IgD-negative memory B cell (primary cell): ENCODE measurements at regions not wholly inside any gene's neighbourhood (a gene's known extent, or its start where the extent isn't known, plus 50 kb on each side); places are given as distances from the start of the nearest gene placed in this dataset.
A peak's percentile ranks its signal among the peaks of the same experiment; 100 is the strongest.

Source experiments
- H3K27ac Mint-ChIP-seq, 3 donors: one replicate each; pipeline ENCODE4 v1.8.0; 2020 to 2022; ENCODE audit warnings: mild to moderate bottlenecking in 3 of 3, mixed read lengths in 3 of 3, moderate library complexity in 1 of 3
- H3K27me3 Mint-ChIP-seq: one replicate; pipeline ENCODE4 v1.8.0; 2021; ENCODE audit warnings: mixed read lengths
- H3K36me3 Mint-ChIP-seq: one replicate; pipeline ENCODE4 v1.8.0; 2020; ENCODE audit warnings: mild to moderate bottlenecking, mixed read lengths
- H3K4me1 Mint-ChIP-seq, 3 donors: one replicate each; pipeline ENCODE4 v1.8.0; 2020 to 2022; ENCODE audit warnings: mixed read lengths in 3 of 3, mild to moderate bottlenecking in 1 of 3
- H3K4me3 Mint-ChIP-seq, 4 donors: one replicate each; pipeline ENCODE4 v1.8.0; 2020 to 2022; ENCODE audit warnings: mild to moderate bottlenecking in 4 of 4, mixed read lengths in 4 of 4, moderate library complexity in 3 of 4
- H3K9me3 Mint-ChIP-seq, 3 donors: one replicate each; pipeline ENCODE4 v1.8.0; 2020 to 2021; ENCODE audit warnings: mixed read lengths in 3 of 3, mild to moderate bottlenecking in 1 of 3

DNA sequence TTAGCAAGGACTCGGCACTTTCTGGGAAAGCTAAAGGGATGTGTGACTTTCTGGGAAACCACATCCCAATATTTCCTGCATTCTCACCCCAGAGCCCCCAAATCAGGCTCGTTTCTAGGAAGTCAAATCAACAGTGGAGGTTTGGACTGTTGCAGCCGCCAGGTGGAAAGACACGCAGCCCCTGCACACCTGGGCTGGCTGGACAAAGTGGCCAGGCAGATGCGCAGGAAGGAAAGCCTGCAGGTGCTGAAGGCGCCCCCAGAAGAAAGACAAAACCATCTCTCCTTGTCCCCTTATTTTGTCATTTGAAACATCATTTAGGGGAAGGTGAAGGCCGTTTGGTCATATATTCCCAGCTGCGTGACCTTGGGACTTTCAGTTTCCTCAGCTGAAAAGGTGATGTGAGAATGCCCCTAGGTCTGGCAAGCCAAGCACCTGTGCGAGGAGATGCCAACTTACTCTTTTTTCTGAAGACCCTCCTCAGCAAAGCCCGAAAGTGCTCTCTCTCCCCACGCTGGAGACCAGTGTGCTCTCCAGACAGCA lies 97.9 kb upstream of the CPEB4 start:
- peaks cover 6% of the 10 kb centered on the region for H3K36me3 Mint-ChIP-seq
- no peaks in the 10 kb centered on the region for H3K27me3 Mint-ChIP-seq
- peaks cover 22 to 32% (median 27%) of the 10 kb centered on the region in 3 donors for H3K4me1 Mint-ChIP-seq
- no peaks in the 10 kb centered on the region for H3K9me3 Mint-ChIP-seq
- no peak overlapping the region for H3K4me3 Mint-ChIP-seq
- no peak overlapping the region for H3K27ac Mint-ChIP-seq

DNA sequence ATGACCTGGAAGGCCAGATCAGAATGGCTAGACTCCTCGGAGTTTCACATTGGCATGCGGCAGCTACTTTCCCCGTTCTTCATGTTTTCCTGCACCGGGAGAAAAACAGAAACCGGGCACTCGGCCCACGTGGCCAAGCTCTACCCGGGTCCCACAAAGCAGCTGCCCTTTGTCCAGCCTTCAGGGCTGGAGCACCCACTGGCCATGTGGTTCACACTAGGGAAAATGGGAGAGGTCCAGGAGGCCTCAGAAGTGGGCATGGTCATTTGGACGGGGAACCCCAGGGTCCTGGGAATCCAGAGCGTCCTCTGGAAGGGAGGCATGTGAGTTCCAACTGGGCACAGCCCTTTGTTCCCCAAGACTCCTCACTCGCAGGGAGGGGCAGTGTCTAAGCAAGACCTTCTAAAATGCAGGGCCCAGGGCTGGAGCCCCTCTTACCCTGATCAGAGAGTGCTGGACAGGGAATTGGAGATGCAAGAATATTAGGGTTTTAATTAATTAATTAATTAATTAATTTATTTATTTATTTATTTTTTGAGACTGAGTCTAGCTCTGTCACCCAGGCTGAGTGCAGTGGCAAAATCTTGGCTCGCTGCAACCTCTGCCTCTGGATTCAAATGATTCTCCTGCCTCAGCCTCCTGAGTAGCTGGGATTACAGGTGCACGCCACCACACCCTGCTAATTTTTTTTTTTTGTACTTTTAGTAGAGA lies 97.2 kb upstream of the CPEB4 start:
- no peak overlapping the region for H3K27ac Mint-ChIP-seq
- H3K4me1 Mint-ChIP-seq, result peaks cover 16 to 24% (median 23%) of the 10 kb centered on the region in 3 donors
- H3K27me3 Mint-ChIP-seq, result no peaks in the 10 kb centered on the region
- no peak overlapping the region for H3K4me3 Mint-ChIP-seq
- no peaks in the 10 kb centered on the region for H3K9me3 Mint-ChIP-seq
- peaks cover 8% of the 10 kb centered on the region for H3K36me3 Mint-ChIP-seq

DNA sequence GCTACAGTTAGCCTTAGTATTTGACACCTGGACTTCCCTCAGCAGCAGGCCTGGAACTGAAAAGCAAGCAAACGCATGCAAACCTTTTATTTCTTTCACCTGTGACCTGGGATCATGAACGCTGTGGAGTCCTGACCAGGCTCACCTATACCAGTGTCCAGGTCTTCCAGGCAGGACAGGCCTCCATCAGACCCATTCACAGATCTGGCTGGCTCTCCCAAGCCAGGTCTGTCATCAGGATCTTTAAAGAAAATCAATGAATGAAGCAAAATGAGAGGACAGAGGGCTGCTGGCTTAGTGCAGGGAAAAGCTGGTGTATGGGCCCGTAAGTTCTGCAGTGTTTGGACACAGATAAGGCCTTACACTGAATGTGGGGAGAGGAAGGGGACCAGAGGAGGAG lies 96.3 kb upstream of the CPEB4 start:
- Mint-ChIP-seq H3K9me3 (no peaks in the 10 kb centered on the region), H3K4me1 (peaks cover 10 to 18% (median 15%) of the 10 kb centered on the region in 3 donors), H3K27me3 (no peaks in the 10 kb centered on the region), H3K4me3 (no peak overlapping the region), H3K27ac (no peak overlapping the region), H3K36me3 (peaks cover 5% of the 10 kb centered on the region)

DNA sequence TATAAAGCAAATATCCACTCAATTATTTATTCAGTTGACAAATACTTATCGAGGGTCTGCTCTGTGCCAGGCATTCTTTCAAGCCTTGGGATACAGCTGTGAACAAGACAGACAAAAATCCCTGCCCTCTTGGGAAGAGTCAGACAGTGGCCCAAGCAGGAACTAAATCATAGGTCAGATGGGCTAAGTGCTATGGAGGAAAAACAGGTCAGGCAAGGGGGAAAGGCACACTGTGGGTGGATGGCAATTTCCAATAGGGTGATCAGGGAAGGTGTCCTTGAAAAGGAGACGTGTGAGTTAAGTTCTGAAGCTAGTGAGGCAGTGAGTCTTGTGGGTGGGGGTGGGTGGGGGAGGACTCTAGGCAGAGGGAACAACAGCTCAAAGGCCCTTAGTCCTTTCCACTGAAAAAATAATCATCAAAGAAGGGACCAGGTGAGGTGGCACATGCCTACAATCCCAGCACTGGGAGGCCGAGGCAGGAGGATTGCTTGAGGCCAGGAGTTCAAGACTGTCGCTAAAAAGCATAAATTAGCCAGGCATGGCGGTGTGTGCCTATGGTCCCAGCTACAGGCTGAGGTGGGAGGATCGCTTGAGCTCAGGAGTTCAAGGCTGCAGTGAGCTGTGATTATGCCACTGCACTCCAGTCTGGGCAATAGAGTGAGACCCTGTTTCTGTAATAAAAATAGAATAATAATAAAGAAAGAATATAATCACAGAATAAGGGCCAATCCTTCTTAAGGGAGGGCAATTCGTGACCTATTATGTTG lies 95.2 kb upstream of the CPEB4 start:
- no peak overlapping the region for H3K27ac Mint-ChIP-seq
- peaks cover 0 to 13% (median 6%) of the 10 kb centered on the region in 3 donors for H3K4me1 Mint-ChIP-seq
- peak overlapping the region in 1 of 4 donors; percentile 34 for H3K4me3 Mint-ChIP-seq
- no peaks in the 10 kb centered on the region for H3K27me3 Mint-ChIP-seq
- peaks cover 4% of the 10 kb centered on the region for H3K36me3 Mint-ChIP-seq
- H3K9me3 Mint-ChIP-seq, result no peaks in the 10 kb centered on the region

DNA sequence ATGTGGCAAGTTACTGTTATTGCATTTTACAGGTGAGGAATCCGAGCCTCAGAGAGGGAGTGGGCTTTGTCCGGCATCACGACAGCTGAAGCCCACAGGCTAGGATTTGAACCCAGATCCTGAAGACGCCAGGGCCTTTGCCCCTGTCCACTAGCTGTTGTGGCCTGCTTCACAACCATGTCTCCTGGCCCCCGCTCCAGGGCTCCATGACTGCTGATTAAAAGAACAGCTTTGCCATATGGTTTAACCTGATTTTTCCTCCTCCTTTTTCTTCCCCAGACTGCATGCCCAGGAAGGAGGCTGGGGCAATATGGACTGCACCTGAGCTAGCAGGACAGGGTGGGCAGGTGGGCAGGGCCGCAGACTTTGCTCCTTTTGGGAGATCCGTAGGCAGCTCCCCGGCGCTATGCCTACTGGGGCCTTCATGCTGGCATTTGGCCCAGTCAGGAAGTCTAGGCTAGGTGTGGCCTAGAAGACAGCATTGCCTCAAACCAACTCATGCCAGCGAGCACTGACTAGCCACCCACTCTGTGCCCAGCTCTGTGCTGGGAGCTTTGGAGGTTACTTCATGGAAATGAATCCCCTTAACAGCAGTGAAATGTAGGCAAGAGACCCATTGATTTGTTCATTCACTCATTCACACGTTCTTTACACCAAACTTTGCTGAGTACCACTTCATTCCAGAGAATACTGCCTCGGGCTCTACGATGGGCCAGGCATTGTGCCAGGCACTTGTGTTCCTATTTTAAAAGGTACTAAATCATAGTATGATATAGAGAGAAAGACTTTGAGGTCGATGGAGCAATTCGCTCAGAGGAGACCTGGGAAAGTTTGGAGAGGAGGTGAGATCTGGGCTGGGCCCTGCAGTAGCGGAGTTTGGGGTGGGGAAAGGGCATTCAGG lies 94.3 kb upstream of the CPEB4 start:
- H3K27me3 Mint-ChIP-seq, result peaks cover 2% of the 10 kb centered on the region
- no peak overlapping the region for H3K27ac Mint-ChIP-seq
- peaks cover 2% of the 10 kb centered on the region for H3K36me3 Mint-ChIP-seq
- no peaks in the 10 kb centered on the region for H3K9me3 Mint-ChIP-seq
- H3K4me1 Mint-ChIP-seq, result peaks cover 0 to 12% (median 7%) of the 10 kb centered on the region in 3 donors
- no peak overlapping the region for H3K4me3 Mint-ChIP-seq

DNA sequence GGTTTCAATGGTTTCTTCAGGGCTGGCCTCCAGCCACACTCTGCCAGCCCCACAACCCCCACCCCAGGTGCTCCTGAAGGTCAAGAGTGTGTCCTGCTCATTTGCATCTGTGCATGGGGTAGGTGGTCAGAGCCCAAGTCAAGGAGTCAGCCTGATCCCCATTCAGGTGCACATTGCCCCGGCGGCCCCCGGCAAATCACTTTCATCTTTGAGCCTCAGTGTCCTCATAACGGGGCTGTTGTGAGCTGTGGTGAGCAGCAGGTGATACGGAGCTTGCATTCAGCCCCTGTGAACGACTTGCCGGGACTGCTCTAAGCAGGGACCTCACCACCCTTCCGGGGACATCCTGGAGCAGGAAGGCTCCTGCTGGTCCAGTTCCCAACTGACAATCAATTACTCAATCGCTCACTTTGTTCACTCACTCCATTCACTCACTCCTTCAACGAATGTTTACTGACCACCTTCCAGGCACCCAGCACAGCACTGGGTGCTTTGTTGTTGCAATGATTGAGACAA lies 93.2 kb upstream of the CPEB4 start:
- H3K4me1 Mint-ChIP-seq, result peaks cover 0 to 11% (median 7%) of the 10 kb centered on the region in 3 donors
- H3K4me3 Mint-ChIP-seq, result no peak overlapping the region
- H3K27me3 Mint-ChIP-seq, result peaks cover 2% of the 10 kb centered on the region
- peaks cover 2% of the 10 kb centered on the region for H3K36me3 Mint-ChIP-seq
- H3K9me3 Mint-ChIP-seq, result no peaks in the 10 kb centered on the region
- no peak overlapping the region for H3K27ac Mint-ChIP-seq

DNA sequence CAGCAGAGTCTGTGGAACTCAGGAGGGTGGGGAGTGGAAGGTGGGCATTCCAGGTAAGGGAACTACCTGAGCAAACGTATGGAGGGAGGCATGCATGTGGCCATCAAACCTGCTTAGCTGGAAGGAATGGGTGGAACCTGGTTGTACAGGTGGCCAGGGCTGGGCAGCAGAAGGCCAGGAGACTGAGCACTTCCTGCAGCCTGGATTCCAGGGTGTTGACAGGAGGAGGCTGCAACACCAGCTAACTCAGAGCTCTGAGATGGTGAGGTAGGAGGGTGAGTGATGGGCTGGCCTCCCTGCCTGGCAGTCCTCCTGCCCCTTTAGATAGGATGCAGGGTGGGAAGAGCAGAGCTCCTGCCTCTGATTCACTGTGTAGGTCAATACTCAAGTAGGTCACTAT lies 92.5 kb upstream of the CPEB4 start:
- H3K27me3 Mint-ChIP-seq, result peaks cover 2% of the 10 kb centered on the region
- H3K36me3 Mint-ChIP-seq, result peaks cover 2% of the 10 kb centered on the region
- no peak overlapping the region for H3K4me3 Mint-ChIP-seq
- H3K4me1 Mint-ChIP-seq, result peaks cover 0 to 10% (median 5%) of the 10 kb centered on the region in 3 donors
- no peaks in the 10 kb centered on the region for H3K9me3 Mint-ChIP-seq
- H3K27ac Mint-ChIP-seq, result no peak overlapping the region

DNA sequence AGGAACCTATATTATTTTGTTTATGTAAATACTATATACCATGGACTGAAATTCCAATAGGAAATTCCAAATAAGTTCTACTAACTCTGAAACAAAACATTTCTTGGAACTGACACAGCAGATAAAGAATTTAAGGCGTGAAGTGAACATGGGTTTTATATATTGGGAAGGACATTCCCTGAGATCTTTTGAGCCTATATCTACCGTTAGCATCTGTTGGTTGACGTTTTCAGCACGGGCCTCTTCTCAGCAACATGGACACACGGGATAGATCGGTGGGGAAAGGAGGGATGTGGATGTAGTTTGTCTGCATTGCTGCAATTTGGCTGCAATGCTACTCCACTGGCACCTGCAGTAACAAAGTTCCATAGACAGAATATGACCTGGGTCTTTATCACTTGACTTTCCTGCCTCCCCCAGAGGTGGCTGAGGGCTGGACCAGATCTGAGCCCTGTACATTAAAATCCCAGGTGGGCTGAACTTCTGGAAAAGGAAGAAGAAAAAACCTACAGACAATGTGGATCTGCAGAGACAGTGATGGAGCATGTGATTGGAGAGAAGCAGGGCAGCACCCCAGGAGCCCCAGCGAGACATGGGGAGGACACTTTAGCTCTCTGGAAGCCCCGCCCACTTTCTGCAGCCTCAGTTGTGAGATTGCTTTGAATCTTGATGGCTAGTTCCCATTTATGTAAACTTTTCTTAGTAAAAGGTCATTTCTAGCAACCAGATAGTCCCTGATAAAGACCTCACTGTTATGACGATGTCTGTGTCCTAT lies 91.2 kb upstream of the CPEB4 start:
- Mint-ChIP-seq H3K4me1 (peaks cover 0 to 8% (median 5%) of the 10 kb centered on the region in 3 donors), H3K27ac (no peak overlapping the region), H3K36me3 (peaks cover 2% of the 10 kb centered on the region)

DNA sequence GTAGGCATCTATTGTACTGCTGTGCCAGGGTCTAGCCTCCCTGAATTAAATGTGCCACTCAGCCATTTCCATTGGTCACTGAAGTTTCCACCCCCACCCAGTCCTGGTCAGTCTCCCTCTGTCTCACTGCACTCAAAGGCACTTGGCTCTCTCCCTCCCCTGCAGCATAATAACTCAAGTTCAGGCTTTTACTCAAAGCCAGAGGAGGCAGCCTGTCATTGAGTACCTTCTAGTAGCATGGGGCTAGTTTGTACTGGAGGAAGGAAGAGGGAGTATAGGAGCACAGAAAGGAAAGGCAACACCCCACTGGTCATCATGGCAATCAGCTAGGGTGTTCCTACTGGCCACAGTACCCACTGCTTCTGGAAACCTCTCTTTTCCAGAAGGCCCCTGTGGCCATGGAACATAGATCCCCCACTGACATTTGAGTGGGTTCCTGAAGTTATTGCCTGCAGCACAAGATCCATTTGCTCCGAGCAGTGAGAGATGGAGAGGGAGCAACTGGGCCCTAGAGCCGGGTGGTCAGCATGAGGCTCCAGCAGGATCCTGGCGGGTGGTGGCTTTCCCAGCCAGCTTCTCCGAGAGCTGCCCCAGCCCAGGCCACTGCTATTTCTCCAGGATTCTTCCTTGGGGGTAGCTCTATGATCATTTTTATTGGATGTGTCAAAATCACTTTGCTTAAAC lies 89.9 kb upstream of the CPEB4 start:
- peaks cover 2% of the 10 kb centered on the region for H3K27me3 Mint-ChIP-seq
- no peak overlapping the region for H3K4me3 Mint-ChIP-seq
- H3K4me1 Mint-ChIP-seq, result peaks cover 0 to 7% (median 3%) of the 10 kb centered on the region in 3 donors
- peaks cover 2% of the 10 kb centered on the region for H3K36me3 Mint-ChIP-seq
- H3K9me3 Mint-ChIP-seq, result no peaks in the 10 kb centered on the region
- no peak overlapping the region for H3K27ac Mint-ChIP-seq

More for the DNA sequence above, 91.2 kb upstream of the CPEB4 start:
- H3K4me3 Mint-ChIP-seq, result no peak overlapping the region
- peaks cover 2% of the 10 kb centered on the region for H3K27me3 Mint-ChIP-seq
- no peaks in the 10 kb centered on the region for H3K9me3 Mint-ChIP-seq

DNA sequence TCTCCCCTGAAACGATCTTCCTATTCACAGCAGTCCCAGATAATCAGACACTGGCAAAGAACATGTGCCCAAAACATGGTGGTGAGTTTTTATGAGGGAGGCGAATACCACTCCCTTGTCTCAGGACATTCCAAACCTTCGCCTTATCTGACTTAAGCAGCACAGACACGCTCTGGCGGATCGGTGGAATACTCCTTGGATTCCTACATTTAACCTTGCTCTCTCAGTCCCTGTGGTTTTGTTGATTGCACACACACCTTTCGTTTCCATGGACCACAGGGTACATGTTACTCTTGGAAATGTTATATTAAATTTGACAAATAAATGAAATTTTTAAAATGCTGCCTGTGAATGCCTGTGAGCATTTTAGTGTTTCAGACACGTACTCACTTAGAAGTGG lies 87.8 kb upstream of the CPEB4 start:
- Mint-ChIP-seq H3K9me3 (peaks cover 0 to 4% (median 2%) of the 10 kb centered on the region in 3 donors), H3K36me3 (peaks cover 6% of the 10 kb centered on the region), H3K4me1 (peaks cover 0 to 5% (median 1%) of the 10 kb centered on the region in 3 donors), H3K27ac (no peak overlapping the region), H3K4me3 (no peak overlapping the region), H3K27me3 (peaks cover 2% of the 10 kb centered on the region)

DNA sequence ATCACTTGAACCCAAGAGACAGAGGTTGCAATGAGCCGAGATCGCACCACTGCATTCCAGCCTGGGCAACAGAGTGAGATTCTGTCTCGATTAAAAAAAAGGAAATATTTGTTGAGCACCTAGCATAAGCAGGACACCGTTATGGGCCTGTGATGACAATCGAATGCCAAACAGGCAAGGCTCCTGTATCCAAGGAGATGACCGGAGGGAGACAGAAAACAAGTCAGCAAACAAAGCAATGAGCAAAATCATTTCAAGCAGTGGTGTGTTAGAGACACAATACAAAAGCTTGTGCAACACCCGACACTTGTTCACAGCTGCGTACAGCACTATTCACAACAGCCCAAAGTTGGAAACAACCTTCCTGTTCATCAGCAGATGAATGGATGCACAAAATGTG lies 87.1 kb upstream of the CPEB4 start:
- no peak overlapping the region for H3K27ac Mint-ChIP-seq
- H3K4me1 Mint-ChIP-seq, result peaks cover 0 to 5% (median 1%) of the 10 kb centered on the region in 3 donors
- peaks cover 0 to 4% (median 2%) of the 10 kb centered on the region in 3 donors for H3K9me3 Mint-ChIP-seq
- peaks cover 2% of the 10 kb centered on the region for H3K27me3 Mint-ChIP-seq
- no peak overlapping the region for H3K4me3 Mint-ChIP-seq
- peaks cover 4% of the 10 kb centered on the region for H3K36me3 Mint-ChIP-seq

DNA sequence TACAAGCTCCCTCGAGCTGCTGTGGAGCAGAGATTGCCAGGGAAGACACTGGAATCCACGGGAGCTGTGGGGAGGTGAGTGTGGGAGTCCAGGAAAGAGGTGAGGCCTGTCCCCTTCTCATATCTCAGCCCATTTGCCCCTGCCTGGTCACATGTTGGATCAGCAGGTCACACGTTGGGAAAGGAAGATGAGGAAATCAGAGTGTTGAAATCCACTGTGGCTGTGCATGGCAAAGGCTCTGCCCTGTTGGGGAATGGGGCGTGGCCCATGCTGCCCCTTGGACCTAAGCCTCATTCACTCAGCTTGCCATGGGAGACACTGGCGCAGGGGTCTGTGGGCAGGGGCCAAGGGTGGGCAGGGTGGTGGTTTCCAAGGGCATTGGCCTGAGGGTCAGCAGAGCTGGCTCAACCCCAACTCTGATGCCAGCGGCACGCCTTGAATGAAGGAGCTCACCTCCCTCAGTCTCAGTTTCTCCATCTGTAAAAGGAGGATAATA lies 85.4 kb upstream of the CPEB4 start:
- H3K36me3 Mint-ChIP-seq, result peaks cover 4% of the 10 kb centered on the region
- no peak overlapping the region for H3K27ac Mint-ChIP-seq
- H3K4me3 Mint-ChIP-seq, result no peak overlapping the region
- peaks cover 0 to 4% (median 2%) of the 10 kb centered on the region in 3 donors for H3K9me3 Mint-ChIP-seq
- H3K4me1 Mint-ChIP-seq, result peaks cover 0 to 5% (median 1%) of the 10 kb centered on the region in 3 donors
- peaks cover 2% of the 10 kb centered on the region for H3K27me3 Mint-ChIP-seq

DNA sequence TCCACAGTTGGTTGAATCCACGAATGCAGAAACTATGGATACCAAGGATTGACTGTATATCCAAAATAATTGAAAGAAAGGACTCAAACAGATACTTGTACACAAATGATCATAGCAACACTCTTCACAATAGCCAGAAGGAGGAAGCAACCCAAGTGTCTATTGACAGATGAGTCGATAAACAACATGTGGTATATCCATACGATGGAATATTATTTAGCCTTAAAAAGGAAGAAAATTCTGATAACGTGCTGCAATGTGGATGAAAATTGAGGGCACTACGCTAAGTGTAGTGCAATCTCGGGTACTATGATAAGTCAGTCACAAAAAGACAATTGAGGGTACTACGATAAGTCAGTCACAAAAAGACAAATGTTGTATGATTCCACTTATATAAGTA lies 83.6 kb upstream of the CPEB4 start:
- H3K27ac Mint-ChIP-seq, result no peak overlapping the region
- H3K27me3 Mint-ChIP-seq, result no peaks in the 10 kb centered on the region
- peaks cover 0 to 4% (median 2%) of the 10 kb centered on the region in 3 donors for H3K9me3 Mint-ChIP-seq
- no peaks in the 10 kb centered on the region for H3K4me1 Mint-ChIP-seq
- no peak overlapping the region for H3K4me3 Mint-ChIP-seq
- H3K36me3 Mint-ChIP-seq, result peaks cover 4% of the 10 kb centered on the region
